ENCODE measurements at regions not wholly inside any gene's neighbourhood (a gene's known extent, or its start where the extent isn't known, plus 50 kb on each side); places are given as distances from the start of the nearest gene placed in this dataset.
"Not testable (repeated sequence)": the region's sequence is repeated elsewhere in the genome, so short reads cannot be mapped to it uniquely, and the experiment has no call there.

DNA sequence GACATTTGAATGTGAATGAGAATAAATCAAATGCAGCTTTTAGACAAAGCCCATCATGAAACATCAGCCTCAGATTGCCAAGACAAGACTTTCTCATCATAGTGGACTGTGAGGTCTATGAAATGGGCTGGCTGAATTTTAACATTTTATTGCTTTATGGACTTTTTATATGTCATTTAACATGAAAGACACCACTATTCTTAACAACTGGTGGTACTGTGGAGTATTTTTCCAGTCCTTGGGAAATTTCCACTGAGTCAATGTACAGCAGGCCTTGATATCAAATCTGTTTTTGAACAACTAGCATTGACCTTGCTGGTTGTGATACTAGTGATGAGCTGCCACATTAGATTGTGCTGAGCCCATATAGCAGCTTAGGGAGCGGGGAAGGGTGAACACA is 326.6 kb upstream of the CITED2 start:
- no peaks in the 10 kb centered on the region for H3K9me3 ChIP-seq (replicated peaks in 1 of 3)
- peaks cover 5 to 14% of the 10 kb centered on the region in 2 donors for H3K4me1 ChIP-seq (replicated peaks in 1 of 2)
- no peak for DNase-seq
- TF ChIP-seq, protein P1, sequence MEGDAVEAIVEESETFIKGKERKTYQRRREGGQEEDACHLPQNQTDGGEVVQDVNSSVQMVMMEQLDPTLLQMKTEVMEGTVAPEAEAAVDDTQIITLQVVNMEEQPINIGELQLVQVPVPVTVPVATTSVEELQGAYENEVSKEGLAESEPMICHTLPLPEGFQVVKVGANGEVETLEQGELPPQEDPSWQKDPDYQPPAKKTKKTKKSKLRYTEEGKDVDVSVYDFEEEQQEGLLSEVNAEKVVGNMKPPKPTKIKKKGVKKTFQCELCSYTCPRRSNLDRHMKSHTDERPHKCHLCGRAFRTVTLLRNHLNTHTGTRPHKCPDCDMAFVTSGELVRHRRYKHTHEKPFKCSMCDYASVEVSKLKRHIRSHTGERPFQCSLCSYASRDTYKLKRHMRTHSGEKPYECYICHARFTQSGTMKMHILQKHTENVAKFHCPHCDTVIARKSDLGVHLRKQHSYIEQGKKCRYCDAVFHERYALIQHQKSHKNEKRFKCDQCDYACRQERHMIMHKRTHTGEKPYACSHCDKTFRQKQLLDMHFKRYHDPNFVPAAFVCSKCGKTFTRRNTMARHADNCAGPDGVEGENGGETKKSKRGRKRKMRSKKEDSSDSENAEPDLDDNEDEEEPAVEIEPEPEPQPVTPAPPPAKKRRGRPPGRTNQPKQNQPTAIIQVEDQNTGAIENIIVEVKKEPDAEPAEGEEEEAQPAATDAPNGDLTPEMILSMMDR (IDR thresholded peaks at IDR 0.05): no peak
- no peak for TF ChIP-seq POLR2A (IDR thresholded peaks at IDR 0.05)
- 90 to 97% (median 92%) methylated on average over 1 of the region's 1 CpG for WGBS, 4 donors
- H3K27me3 ChIP-seq: no peaks in the 10 kb centered on the region
- no peak overlapping the region for H3K27ac ChIP-seq
- no peaks in the 10 kb centered on the region for H3K36me3 ChIP-seq (replicated peaks in 1 of 2)
- no peak overlapping the region for H3K4me3 ChIP-seq
- intact Hi-C loops (cut with DNase I): no loop called here

GRCh38 chr6:139699911-139700310 is 325.5 kb upstream of the CITED2 start:
- H3K4me3 ChIP-seq: no peak overlapping the region
- no peaks in the 10 kb centered on the region for H3K36me3 ChIP-seq (replicated peaks in 1 of 2)
- H3K4me1 ChIP-seq (replicated peaks in 1 of 2): peaks cover 5 to 14% of the 10 kb centered on the region in 2 donors
- WGBS, 4 donors: 88 to 100% (median 94%) methylated on average over 1 of the region's 1 CpG
- intact Hi-C loops (cut with DNase I): no loop called here
- TF ChIP-seq POLR2A (IDR thresholded peaks at IDR 0.05): no peak
- TF ChIP-seq, protein P1 (IDR thresholded peaks at IDR 0.05): no peak
- no peak for DNase-seq
- H3K27ac ChIP-seq: no peak overlapping the region
- no peaks in the 10 kb centered on the region for H3K9me3 ChIP-seq (replicated peaks in 1 of 3)
- H3K27me3 ChIP-seq: no peaks in the 10 kb centered on the region

- peak in 5 of 7 donors; percentile 17 to 60 (median 44) for DNase-seq
- no peak for TF ChIP-seq POLR2A (IDR thresholded peaks at IDR 0.05)
- TF ChIP-seq, protein P1 (IDR thresholded peaks at IDR 0.05): no peak
- Histone ChIP-seq H3K27ac (no peak overlapping the region), H3K4me3 (no peak overlapping the region), H3K36me3 (replicated peaks in 1 of 2) (no peaks in the 10 kb centered on the region), H3K9me3 (replicated peaks in 1 of 3) (no peaks in the 10 kb centered on the region), H3K27me3 (no peaks in the 10 kb centered on the region), H3K4me1 (replicated peaks in 1 of 2) (peaks cover 5 to 14% of the 10 kb centered on the region in 2 donors)
- WGBS, 4 donors: 17 to 41% (median 26%) methylated on average over 1 of the region's 1 CpG
- intact Hi-C loops (cut with DNase I): no loop called here
Measured at GRCh38 chr6:139699335-139699734, 324.9 kb upstream of the CITED2 start.

GRCh38 chr6:139698526-139699176 is 324.2 kb upstream of the CITED2 start:
- WGBS, 4 donors: 70 to 85% (median 75%) methylated on average over 3 of the region's 3 CpGs
- no peak for TF ChIP-seq POLR2A (IDR thresholded peaks at IDR 0.05)
- TF ChIP-seq, protein P1 (IDR thresholded peaks at IDR 0.05): no peak
- Histone ChIP-seq H3K9me3 (replicated peaks in 1 of 3) (no peaks in the 10 kb centered on the region), H3K27me3 (no peaks in the 10 kb centered on the region), H3K27ac (no peak overlapping the region), H3K4me3 (no peak overlapping the region), H3K4me1 (replicated peaks in 1 of 2) (peaks cover 5 to 14% of the 10 kb centered on the region in 2 donors), H3K36me3 (replicated peaks in 1 of 2) (no peaks in the 10 kb centered on the region)
- DNase-seq: peak in 1 of 7 donors; percentile 31
- intact Hi-C loops (cut with DNase I): no loop called here

DNA sequence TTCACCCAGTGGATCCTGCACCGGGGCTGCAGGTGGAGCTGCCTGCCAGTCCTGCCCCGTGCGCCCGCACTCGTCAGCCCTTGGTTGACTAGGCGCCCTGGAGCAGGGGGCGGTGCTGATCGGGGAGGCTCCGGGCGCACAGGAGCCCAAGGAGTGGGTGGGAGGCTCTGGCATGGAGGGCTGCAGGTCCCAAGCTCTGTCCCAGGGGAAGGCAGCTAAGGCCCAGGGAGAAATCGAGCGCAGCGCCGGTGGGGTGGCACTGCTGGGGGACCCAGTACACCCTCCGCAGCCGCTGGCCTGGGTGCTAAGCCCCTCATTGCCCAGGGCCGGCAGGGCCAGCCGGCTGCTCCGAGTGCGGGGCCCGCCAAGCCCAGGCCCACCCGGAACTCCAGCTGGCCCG is 323.4 kb upstream of the CITED2 start:
- H3K27ac ChIP-seq; H3K36me3 ChIP-seq (replicated peaks in 1 of 2); H3K27me3 ChIP-seq; DNase-seq; intact Hi-C loops (cut with DNase I); H3K4me3 ChIP-seq; H3K9me3 ChIP-seq (replicated peaks in 1 of 3): not testable (repeated sequence)
- peaks cover 5 to 14% of the 10 kb centered on the region in 2 donors for H3K4me1 ChIP-seq (replicated peaks in 1 of 2)
- WGBS, 4 donors: 92 to 97% (median 97%) methylated on average over 15 to 23 of the region's 23 CpGs

- intact Hi-C loops (cut with DNase I); H3K9me3 ChIP-seq (replicated peaks in 1 of 3); H3K27me3 ChIP-seq; H3K36me3 ChIP-seq (replicated peaks in 1 of 2); H3K27ac ChIP-seq; H3K4me3 ChIP-seq; DNase-seq: not testable (repeated sequence)
- H3K4me1 ChIP-seq (replicated peaks in 1 of 2): peaks cover 5 to 14% of the 10 kb centered on the region in 2 donors
- 85 to 97% (median 91%) methylated on average over 15 to 16 of the region's 16 CpGs for whole genome bisulfite sequencing, 4 donors
Measured at GRCh38 chr6:139696991-139697390, 322.5 kb upstream of the CITED2 start.
